ENCODE measurements at regions not wholly inside any gene's neighbourhood (a gene's known extent, or its start where the extent isn't known, plus 50 kb on each side); places are given as distances from the start of the nearest gene placed in this dataset.

DNA sequence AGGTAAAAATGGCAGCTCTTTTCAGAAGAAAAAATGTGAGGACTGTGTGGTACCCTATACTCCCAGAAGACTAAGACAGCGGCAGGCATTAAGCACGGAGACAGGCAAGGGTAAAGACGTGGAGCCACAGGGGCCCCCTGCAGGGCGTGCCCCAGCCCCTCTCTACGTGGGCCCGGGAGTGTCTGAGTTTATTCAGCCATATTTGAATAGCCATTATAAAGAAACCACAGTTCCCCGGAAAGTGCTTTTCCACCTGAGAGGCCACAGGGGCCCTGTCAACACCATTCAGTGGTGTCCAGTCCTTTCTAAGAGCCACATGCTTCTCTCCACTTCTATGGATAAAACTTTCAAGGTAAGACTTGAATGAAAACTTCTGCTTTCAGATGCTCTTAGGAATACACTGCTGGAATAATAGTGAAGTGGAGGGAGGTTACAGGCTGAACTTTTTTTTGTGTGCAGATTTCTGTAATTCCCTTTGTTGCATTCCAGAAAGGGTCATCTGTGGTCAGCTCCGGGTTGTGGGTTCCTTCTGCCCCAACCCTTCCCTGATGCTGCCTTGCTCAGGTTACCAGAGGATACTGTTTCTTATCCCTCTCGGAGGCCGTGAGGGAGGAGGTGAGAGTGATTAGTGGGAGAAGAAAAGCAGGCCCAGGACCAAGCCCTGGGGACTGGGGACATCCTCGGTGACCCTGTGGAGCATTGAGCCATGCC is 58.4 kb downstream of the SLC25A47 start:
- peaks cover 9% of the 10 kb centered on the region for H3K4me1 ChIP-seq (ENCODE audit: control insufficient read depth, insufficient read depth, low read length)
- no peaks in the 10 kb centered on the region for H3K9me3 ChIP-seq (ENCODE audit: control insufficient read depth, low read length)
- no peaks in the 10 kb centered on the region for H3K27me3 ChIP-seq (ENCODE audit: control insufficient read depth, insufficient read depth, low read length, poor library complexity, severe bottlenecking)
- no peaks in the 10 kb centered on the region for H3K36me3 ChIP-seq (ENCODE audit: control insufficient read depth, insufficient read depth, low read length)
- no peak overlapping the region for H3K27ac ChIP-seq (ENCODE audit: insufficient read depth, low read depth, low read length, poor library complexity, severe bottlenecking)
- H3K4me3 ChIP-seq (ENCODE audit: insufficient read depth, low read depth, low read length): no peak overlapping the region
- 65 to 69% methylated on average over 11 of the region's 11 CpGs for WGBS, 2 experiments

DNA sequence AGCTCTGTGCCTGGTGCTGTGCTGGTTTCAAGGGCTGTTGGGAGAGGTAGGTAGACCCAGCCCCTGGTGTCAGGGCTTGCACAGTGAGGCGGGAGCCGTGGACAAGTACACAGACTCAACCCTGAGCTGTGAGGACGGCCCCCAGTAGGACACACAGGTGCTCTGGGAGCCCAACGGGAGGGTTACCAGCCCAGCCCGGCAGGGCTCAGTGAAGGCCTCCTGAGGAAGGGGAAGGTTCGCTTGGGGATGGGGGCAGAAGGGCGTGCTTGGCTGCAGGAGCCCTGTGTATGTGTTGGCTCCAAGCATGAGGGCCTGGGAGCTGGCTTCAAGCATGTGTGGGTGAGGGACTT is 58.9 kb downstream of the SLC25A47 start:
- Histone ChIP-seq H3K9me3 (ENCODE audit: control insufficient read depth, low read length) (no peaks in the 10 kb centered on the region), H3K36me3 (ENCODE audit: control insufficient read depth, insufficient read depth, low read length) (no peaks in the 10 kb centered on the region), H3K27me3 (ENCODE audit: control insufficient read depth, insufficient read depth, low read length, poor library complexity, severe bottlenecking) (no peaks in the 10 kb centered on the region), H3K4me3 (ENCODE audit: insufficient read depth, low read depth, low read length) (no peak overlapping the region), H3K4me1 (ENCODE audit: control insufficient read depth, insufficient read depth, low read length) (peaks cover 9% of the 10 kb centered on the region), H3K27ac (ENCODE audit: insufficient read depth, low read depth, low read length, poor library complexity, severe bottlenecking) (no peak overlapping the region)
- 87 to 88% methylated on average over 7 of the region's 7 CpGs for WGBS, 2 experiments

GRCh38 chr14:100383727-100384158 is 60.6 kb downstream of the SLC25A47 start:
- Histone ChIP-seq H3K27ac (ENCODE audit: insufficient read depth, low read depth, low read length, poor library complexity, severe bottlenecking) (no peak overlapping the region), H3K4me3 (ENCODE audit: insufficient read depth, low read depth, low read length) (no peak overlapping the region), H3K27me3 (ENCODE audit: control insufficient read depth, insufficient read depth, low read length, poor library complexity, severe bottlenecking) (no peaks in the 10 kb centered on the region), H3K36me3 (ENCODE audit: control insufficient read depth, insufficient read depth, low read length) (no peaks in the 10 kb centered on the region), H3K9me3 (ENCODE audit: control insufficient read depth, low read length) (no peaks in the 10 kb centered on the region), H3K4me1 (ENCODE audit: control insufficient read depth, insufficient read depth, low read length) (peaks cover 9% of the 10 kb centered on the region)
- WGBS, 2 experiments: 29 to 31% methylated on average over 10 of the region's 10 CpGs

- no peaks in the 10 kb centered on the region for H3K36me3 ChIP-seq (ENCODE audit: control insufficient read depth, insufficient read depth, low read length)
- 92 to 95% methylated on average over 5 of the region's 5 CpGs for WGBS, 2 experiments
- no peaks in the 10 kb centered on the region for H3K9me3 ChIP-seq (ENCODE audit: control insufficient read depth, low read length)
- no peaks in the 10 kb centered on the region for H3K27me3 ChIP-seq (ENCODE audit: control insufficient read depth, insufficient read depth, low read length, poor library complexity, severe bottlenecking)
- H3K4me3 ChIP-seq (ENCODE audit: insufficient read depth, low read depth, low read length): no peak overlapping the region
- H3K27ac ChIP-seq (ENCODE audit: insufficient read depth, low read depth, low read length, poor library complexity, severe bottlenecking): no peak overlapping the region
- peaks cover 9% of the 10 kb centered on the region for H3K4me1 ChIP-seq (ENCODE audit: control insufficient read depth, insufficient read depth, low read length)
Observed at GRCh38 chr14:100384277-100384676, 61.1 kb downstream of the SLC25A47 start.

GRCh38 chr14:100384819-100385813 is 62.0 kb downstream of the SLC25A47 start:
- Histone ChIP-seq H3K27me3 (ENCODE audit: control insufficient read depth, insufficient read depth, low read length, poor library complexity, severe bottlenecking) (no peaks in the 10 kb centered on the region), H3K27ac (ENCODE audit: insufficient read depth, low read depth, low read length, poor library complexity, severe bottlenecking) (no peak overlapping the region), H3K4me1 (ENCODE audit: control insufficient read depth, insufficient read depth, low read length) (peaks cover 9% of the 10 kb centered on the region), H3K4me3 (ENCODE audit: insufficient read depth, low read depth, low read length) (no peak overlapping the region), H3K9me3 (ENCODE audit: control insufficient read depth, low read length) (no peaks in the 10 kb centered on the region), H3K36me3 (ENCODE audit: control insufficient read depth, insufficient read depth, low read length) (no peaks in the 10 kb centered on the region)
- 88 to 92% methylated on average over 14 to 16 of the region's 16 CpGs for WGBS, 2 experiments

GRCh38 chr14:100386121-100386520 is 63.0 kb downstream of the SLC25A47 start:
- H3K27ac ChIP-seq (ENCODE audit: insufficient read depth, low read depth, low read length, poor library complexity, severe bottlenecking): no peak overlapping the region
- WGBS, 2 experiments: 67 to 90% methylated on average over 2 of the region's 2 CpGs
- H3K9me3 ChIP-seq (ENCODE audit: control insufficient read depth, low read length): no peaks in the 10 kb centered on the region
- H3K4me1 ChIP-seq (ENCODE audit: control insufficient read depth, insufficient read depth, low read length): peaks cover 8% of the 10 kb centered on the region
- no peaks in the 10 kb centered on the region for H3K27me3 ChIP-seq (ENCODE audit: control insufficient read depth, insufficient read depth, low read length, poor library complexity, severe bottlenecking)
- H3K36me3 ChIP-seq (ENCODE audit: control insufficient read depth, insufficient read depth, low read length): no peaks in the 10 kb centered on the region
- H3K4me3 ChIP-seq (ENCODE audit: insufficient read depth, low read depth, low read length): no peak overlapping the region

DNA sequence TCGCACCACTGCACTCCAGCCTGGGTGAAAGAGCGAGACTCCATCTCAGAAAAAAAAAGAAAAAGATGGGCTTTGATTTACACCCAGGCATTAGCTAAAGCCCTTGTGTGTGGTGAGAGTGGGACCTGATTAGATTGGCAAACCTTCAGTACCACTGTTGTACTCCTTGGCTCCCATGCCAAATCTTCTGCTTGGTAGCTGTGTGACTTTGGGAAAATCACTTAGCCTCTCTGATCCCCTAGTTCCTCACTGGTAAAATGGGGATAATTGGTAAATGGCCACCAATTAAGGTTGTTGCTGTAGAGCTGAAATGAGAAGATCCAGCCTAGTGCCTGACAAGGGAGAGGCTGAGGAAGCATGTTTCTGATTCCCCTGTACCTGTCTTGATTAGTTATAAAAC is 63.7 kb downstream of the SLC25A47 start:
- Histone ChIP-seq H3K4me3 (ENCODE audit: insufficient read depth, low read depth, low read length) (no peak overlapping the region), H3K36me3 (ENCODE audit: control insufficient read depth, insufficient read depth, low read length) (no peaks in the 10 kb centered on the region), H3K27ac (ENCODE audit: insufficient read depth, low read depth, low read length, poor library complexity, severe bottlenecking) (no peak overlapping the region), H3K27me3 (ENCODE audit: control insufficient read depth, insufficient read depth, low read length, poor library complexity, severe bottlenecking) (no peaks in the 10 kb centered on the region), H3K9me3 (ENCODE audit: control insufficient read depth, low read length) (no peaks in the 10 kb centered on the region), H3K4me1 (ENCODE audit: control insufficient read depth, insufficient read depth, low read length) (peaks cover 3% of the 10 kb centered on the region)
- 78 to 90% methylated on average over 2 of the region's 2 CpGs for WGBS, 2 experiments

GRCh38 chr14:100387450-100387849 is 64.3 kb downstream of the SLC25A47 start:
- no peak overlapping the region for H3K27ac ChIP-seq (ENCODE audit: insufficient read depth, low read depth, low read length, poor library complexity, severe bottlenecking)
- H3K4me3 ChIP-seq (ENCODE audit: insufficient read depth, low read depth, low read length): no peak overlapping the region
- H3K36me3 ChIP-seq (ENCODE audit: control insufficient read depth, insufficient read depth, low read length): no peaks in the 10 kb centered on the region
- H3K4me1 ChIP-seq (ENCODE audit: control insufficient read depth, insufficient read depth, low read length): no peaks in the 10 kb centered on the region
- no peaks in the 10 kb centered on the region for H3K9me3 ChIP-seq (ENCODE audit: control insufficient read depth, low read length)
- H3K27me3 ChIP-seq (ENCODE audit: control insufficient read depth, insufficient read depth, low read length, poor library complexity, severe bottlenecking): no peaks in the 10 kb centered on the region
- WGBS, 2 experiments: 91 to 95% methylated on average over 6 of the region's 6 CpGs

DNA sequence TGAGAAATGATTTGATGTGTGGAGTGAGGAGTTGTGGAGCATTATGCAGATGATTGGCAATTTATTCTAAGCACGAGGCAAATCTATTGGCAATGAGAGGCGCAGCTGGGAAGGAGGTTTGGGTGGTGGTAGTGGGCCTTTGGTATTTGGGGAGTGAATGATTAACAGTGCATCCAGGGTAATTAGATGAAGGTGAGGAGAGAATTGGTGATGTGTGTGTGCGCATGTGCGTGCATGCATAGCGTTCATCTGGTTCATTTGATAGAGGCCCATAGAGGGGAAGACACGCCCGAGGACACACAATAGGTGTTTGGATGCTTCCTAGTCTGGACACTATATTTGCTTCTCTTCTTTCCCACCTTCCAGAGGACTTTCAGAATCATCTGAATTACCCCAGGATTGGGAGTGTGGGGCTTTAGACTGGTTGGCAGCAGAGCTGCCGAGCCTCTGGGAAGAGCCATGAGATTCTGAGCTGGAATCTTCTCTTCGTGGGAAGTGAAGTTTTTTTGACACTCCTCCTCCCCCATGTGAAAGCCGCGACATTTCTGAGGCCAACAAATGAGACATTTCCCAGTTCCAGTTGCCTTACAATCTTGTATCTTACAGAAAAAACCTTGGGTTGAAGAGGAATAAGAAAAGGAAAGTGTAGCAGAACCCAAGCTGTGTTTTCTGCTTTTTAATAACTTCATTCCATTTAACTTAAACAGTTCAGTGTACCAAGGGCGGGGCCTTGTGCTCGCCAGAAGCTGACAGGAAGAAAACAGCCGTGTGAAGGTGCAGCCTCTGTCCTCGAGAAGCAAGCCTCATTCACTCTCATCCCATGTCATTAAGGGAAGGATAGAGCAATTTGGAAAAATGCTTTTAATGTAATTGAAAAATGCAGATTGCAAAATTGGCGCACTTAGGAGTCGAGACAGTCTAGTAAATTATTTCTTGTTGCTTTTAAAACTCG is 65.2 kb downstream of the SLC25A47 start:
- no peak overlapping the region for H3K4me3 ChIP-seq (ENCODE audit: insufficient read depth, low read depth, low read length)
- no peaks in the 10 kb centered on the region for H3K27me3 ChIP-seq (ENCODE audit: control insufficient read depth, insufficient read depth, low read length, poor library complexity, severe bottlenecking)
- H3K9me3 ChIP-seq (ENCODE audit: control insufficient read depth, low read length): no peaks in the 10 kb centered on the region
- peaks cover 2% of the 10 kb centered on the region for H3K4me1 ChIP-seq (ENCODE audit: control insufficient read depth, insufficient read depth, low read length)
- no peaks in the 10 kb centered on the region for H3K36me3 ChIP-seq (ENCODE audit: control insufficient read depth, insufficient read depth, low read length)
- no peak overlapping the region for H3K27ac ChIP-seq (ENCODE audit: insufficient read depth, low read depth, low read length, poor library complexity, severe bottlenecking)
- WGBS, 2 experiments: 90 to 91% methylated on average over 18 of the region's 18 CpGs
